ENCODE measurements at regions not wholly inside any gene's neighbourhood (a gene's known extent, or its start where the extent isn't known, plus 50 kb on each side); places are given as distances from the start of the nearest gene placed in this dataset.
"Not testable (repeated sequence)": the region's sequence is repeated elsewhere in the genome, so short reads cannot be mapped to it uniquely, and the experiment has no call there.

DNA sequence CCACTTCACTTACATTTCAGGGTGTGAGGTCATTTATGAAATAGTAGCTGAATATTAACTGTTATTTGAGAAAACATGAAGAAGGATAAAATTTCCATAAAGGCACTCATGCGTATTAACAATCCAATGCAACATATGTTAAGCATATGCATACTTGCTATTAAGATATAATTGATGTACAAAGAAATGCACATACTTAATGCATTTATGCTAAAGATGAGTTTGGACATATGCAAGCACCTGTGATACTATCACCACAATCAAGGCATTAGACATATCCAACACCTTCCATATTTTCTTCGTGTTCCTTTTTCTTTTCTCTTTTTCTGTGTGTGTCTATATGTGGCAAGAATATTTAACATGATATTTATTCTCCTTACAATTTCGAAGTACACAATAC, 464.8 kb upstream of the BRINP3 start:
- TF ChIP-seq, protein P1, sequence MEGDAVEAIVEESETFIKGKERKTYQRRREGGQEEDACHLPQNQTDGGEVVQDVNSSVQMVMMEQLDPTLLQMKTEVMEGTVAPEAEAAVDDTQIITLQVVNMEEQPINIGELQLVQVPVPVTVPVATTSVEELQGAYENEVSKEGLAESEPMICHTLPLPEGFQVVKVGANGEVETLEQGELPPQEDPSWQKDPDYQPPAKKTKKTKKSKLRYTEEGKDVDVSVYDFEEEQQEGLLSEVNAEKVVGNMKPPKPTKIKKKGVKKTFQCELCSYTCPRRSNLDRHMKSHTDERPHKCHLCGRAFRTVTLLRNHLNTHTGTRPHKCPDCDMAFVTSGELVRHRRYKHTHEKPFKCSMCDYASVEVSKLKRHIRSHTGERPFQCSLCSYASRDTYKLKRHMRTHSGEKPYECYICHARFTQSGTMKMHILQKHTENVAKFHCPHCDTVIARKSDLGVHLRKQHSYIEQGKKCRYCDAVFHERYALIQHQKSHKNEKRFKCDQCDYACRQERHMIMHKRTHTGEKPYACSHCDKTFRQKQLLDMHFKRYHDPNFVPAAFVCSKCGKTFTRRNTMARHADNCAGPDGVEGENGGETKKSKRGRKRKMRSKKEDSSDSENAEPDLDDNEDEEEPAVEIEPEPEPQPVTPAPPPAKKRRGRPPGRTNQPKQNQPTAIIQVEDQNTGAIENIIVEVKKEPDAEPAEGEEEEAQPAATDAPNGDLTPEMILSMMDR (IDR thresholded peaks at IDR 0.05; ENCODE audit: extremely low read depth, insufficient read depth, missing control alignments): no peak
- in situ Hi-C loops (cut with MboI; ENCODE audit: low pct_unique_long_range_greater_than_20kb, low sequenced_read_pairs, unreplicated experiment): no loop called here
- DNase-seq (ENCODE audit: low spot score): no peak

DNA sequence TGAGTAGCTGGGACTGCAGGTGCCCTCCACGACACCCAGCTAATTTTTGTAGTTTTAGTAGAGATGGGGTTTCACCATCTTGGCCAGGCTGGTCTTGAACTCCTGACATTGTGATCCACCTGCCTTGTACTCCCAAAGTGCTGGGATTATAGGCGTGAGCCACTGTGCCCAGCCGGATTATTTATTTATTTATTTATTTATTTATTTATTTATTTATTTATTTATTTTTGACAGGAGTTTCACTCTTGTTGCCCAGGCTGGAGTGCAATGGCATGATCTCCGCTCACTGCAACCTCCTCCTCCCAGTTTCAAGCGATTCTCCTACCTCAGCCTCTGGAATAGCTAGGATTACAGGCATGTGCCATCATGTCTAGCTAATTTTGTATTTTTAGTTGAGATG, 466.1 kb upstream of the BRINP3 start:
- DNase-seq (ENCODE audit: low spot score); in situ Hi-C loops (cut with MboI; ENCODE audit: low pct_unique_long_range_greater_than_20kb, low sequenced_read_pairs, unreplicated experiment): not testable (repeated sequence)

DNA sequence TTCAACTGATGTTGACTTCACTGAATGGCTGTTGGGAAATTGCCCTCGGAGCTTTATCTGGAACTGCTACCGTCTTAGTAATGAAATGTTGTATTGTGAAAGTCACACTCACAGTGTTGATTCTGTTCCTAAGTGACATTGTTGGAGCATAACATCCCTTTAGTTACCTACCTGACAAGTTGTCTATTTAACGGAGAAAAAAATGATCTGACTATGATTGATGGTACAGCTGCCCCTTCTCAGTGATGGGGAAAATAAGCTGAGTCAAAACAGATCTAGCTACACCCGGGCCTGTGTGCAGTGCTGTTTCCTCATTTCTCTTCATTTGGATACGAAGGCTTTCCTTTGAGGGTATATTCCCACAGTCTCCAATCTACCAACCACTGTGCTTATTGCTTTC, 472.3 kb upstream of the BRINP3 start:
- TF ChIP-seq, protein P1 (IDR thresholded peaks at IDR 0.05; ENCODE audit: extremely low read depth, insufficient read depth, missing control alignments): no peak
- in situ Hi-C loops (cut with MboI; ENCODE audit: low pct_unique_long_range_greater_than_20kb, low sequenced_read_pairs, unreplicated experiment): no loop called here
- no peak for DNase-seq (ENCODE audit: low spot score)

DNA sequence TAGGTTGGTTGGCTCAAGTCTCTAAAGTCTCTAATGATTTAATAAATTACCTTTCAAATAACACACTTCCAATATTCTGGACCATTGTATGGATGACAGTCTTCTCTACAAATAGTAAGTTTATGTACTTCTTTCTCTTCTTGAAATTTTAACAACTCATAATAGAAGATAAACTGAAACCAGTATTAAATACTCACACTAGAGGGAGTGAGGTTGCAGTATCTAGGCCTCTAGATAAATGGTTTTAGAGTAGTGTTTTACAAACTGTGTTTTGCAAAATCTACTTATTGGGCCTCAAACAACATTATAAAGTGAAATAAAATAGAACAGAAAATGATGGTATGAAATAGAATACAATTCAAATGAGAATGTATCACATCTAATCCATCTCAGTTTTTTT, 479.9 kb upstream of the BRINP3 start:
- DNase-seq (ENCODE audit: low spot score): no peak
- TF ChIP-seq, protein P1 (IDR thresholded peaks at IDR 0.05; ENCODE audit: extremely low read depth, insufficient read depth, missing control alignments): no peak
- in situ Hi-C loops (cut with MboI; ENCODE audit: low pct_unique_long_range_greater_than_20kb, low sequenced_read_pairs, unreplicated experiment): no loop called here

DNA sequence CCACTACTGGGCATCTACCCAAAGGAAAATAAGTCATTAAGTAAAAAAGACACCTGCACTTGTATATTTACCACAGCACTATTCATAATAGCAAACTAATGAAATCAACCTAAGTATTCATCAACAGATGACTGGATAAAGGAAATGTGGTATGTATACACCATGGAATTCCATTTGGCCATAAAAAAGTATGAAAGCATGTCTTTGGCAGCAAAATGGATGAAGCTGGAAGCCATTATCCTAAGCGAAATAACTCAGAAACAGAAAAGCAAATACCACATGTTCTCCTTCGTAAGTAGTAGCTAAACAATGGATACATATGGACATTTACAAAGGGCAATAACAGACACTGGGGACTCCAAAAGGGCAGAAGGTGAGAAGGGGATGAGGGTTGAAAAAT, 485.7 kb upstream of the BRINP3 start:
- in situ Hi-C loops (cut with MboI; ENCODE audit: low pct_unique_long_range_greater_than_20kb, low sequenced_read_pairs, unreplicated experiment): no loop called here
- DNase-seq (ENCODE audit: low spot score): no peak
- TF ChIP-seq, protein P1 (IDR thresholded peaks at IDR 0.05; ENCODE audit: extremely low read depth, insufficient read depth, missing control alignments): no peak

DNA sequence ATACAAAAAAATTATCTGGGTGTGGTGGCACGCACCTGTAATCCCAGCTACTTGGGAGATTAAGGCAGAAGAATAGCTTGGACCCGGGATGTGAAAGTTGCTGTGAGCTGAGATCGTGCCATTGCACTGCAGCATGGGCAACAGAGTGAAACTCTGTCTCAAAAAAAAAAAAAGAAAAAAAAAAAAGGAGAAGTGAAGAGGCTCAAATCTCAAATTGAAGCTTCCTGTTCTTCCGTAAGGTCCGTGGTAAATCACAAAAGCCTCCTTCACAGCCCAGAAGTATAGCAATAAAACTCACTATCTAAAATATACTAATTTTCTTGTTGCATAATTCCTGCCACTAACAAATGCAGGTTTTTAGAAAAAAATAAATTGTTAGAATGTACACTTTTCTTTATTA, 498.2 kb upstream of the BRINP3 start:
- in situ Hi-C loops (cut with MboI; ENCODE audit: low pct_unique_long_range_greater_than_20kb, low sequenced_read_pairs, unreplicated experiment): no loop called here

DNA sequence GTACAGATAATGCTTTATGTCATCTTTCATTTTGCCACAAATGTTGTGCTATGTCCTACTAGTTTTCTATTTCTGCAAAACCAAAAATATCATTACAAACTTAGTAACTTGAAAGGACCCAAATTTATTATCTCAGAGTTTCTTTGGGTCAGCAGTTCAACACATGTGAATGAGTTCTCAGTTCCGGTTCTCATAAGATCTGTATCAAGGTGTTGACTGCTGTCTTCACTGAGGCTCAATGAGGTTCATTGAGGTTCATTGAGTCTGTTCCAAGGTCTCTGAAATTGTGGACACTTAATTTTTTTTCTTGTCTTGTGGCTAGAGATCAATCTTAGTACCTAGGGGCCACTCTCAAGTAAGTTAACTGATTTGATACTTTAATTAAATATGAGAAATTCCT, 525.1 kb upstream of the BRINP3 start:
- TF ChIP-seq, protein P1 (IDR thresholded peaks at IDR 0.05; ENCODE audit: extremely low read depth, insufficient read depth, missing control alignments): no peak
- in situ Hi-C loops (cut with MboI; ENCODE audit: low pct_unique_long_range_greater_than_20kb, low sequenced_read_pairs, unreplicated experiment): no loop called here
- no peak for DNase-seq (ENCODE audit: low spot score)

More for the DNA sequence above, 498.2 kb upstream of the BRINP3 start:
- no peak for DNase-seq (ENCODE audit: low spot score)
- TF ChIP-seq, protein P1 (IDR thresholded peaks at IDR 0.05; ENCODE audit: extremely low read depth, insufficient read depth, missing control alignments): no peak

All from GM13977 (cell line).